GM21360 (cell line): ENCODE measurements at regions not wholly inside any gene's neighbourhood (a gene's known extent, or its start where the extent isn't known, plus 50 kb on each side); places are given as distances from the start of the nearest gene placed in this dataset.
"Not testable (repeated sequence)": the region's sequence is repeated elsewhere in the genome, so short reads cannot be mapped to it uniquely, and the experiment has no call there.

ENCODE experiments used
- ATAC-seq: cut with Tn5 transposase; IDR thresholded peaks from one replicate; pipeline ENCODE4 v1.9.1; 2021; ENCODE audit warnings: mild to moderate bottlenecking, moderate library complexity; ENCODE audit not compliant: unreplicated experiment

GRCh38 chr5:30279237-30279636 is 914.2 kb upstream of the CDH6 start:
- no peak for ATAC-seq

GRCh38 chr5:30267026-30267425 is 926.5 kb upstream of the CDH6 start:
- ATAC-seq = no peak

GRCh38 chr5:30239331-30240022 is 954.0 kb upstream of the CDH6 start:
- no peak for ATAC-seq

- no peak for ATAC-seq
These were observed 956.3 kb upstream of the CDH6 start for GRCh38 chr5:30237189-30237588.

GRCh38 chr5:30209755-30210154 is 983.7 kb upstream of the CDH6 start:
- ATAC-seq = no peak

GRCh38 chr5:30197662-30198061 is 995.8 kb upstream of the CDH6 start:
- no peak for ATAC-seq

GRCh38 chr5:30195036-30195435 is 998.5 kb upstream of the CDH6 start:
- ATAC-seq = no peak

GRCh38 chr5:30194595-30194994 is 998.9 kb upstream of the CDH6 start:
- ATAC-seq = no peak

- no peak for ATAC-seq
These were observed 1009.7 kb upstream of the CDH6 start for GRCh38 chr5:30183795-30184194.

- no peak for ATAC-seq
These were observed 1037.3 kb upstream of the CDH6 start for GRCh38 chr5:30156156-30156555.

GRCh38 chr5:30152431-30152830 is 1041.1 kb upstream of the CDH6 start:
- no peak for ATAC-seq

GRCh38 chr5:30150231-30150630 is 1043.3 kb upstream of the CDH6 start:
- ATAC-seq = no peak

GRCh38 chr5:30149526-30149925 is 1044.0 kb upstream of the CDH6 start:
- no peak for ATAC-seq

- no peak for ATAC-seq
These were observed 1045.5 kb upstream of the CDH6 start for GRCh38 chr5:30147976-30148375.

GRCh38 chr5:30144059-30144458 is 1049.4 kb upstream of the CDH6 start:
- ATAC-seq = not testable (repeated sequence)

- ATAC-seq = no peak
These were observed 1051.1 kb upstream of the CDH6 start for GRCh38 chr5:30142432-30142831.

GRCh38 chr5:30121043-30121442 is 1072.4 kb upstream of the CDH6 start:
- no peak for ATAC-seq

- no peak for ATAC-seq
These were observed 1076.4 kb upstream of the CDH6 start for GRCh38 chr5:30117135-30117534.

- ATAC-seq = no peak
These were observed 1079.9 kb upstream of the CDH6 start for GRCh38 chr5:30113542-30113941.

GRCh38 chr5:30112867-30113266 is 1080.6 kb upstream of the CDH6 start:
- ATAC-seq = no peak

GRCh38 chr5:30108051-30108450 is 1085.4 kb upstream of the CDH6 start:
- no peak for ATAC-seq

- ATAC-seq = no peak
These were observed 1086.9 kb upstream of the CDH6 start for GRCh38 chr5:30106596-30106995.

GRCh38 chr5:30104872-30105596 is 1088.5 kb upstream of the CDH6 start:
- ATAC-seq = no peak
